GM23338 (cell line): ENCODE measurements at regions not wholly inside any gene's neighbourhood (a gene's known extent, or its start where the extent isn't known, plus 50 kb on each side); places are given as distances from the start of the nearest gene placed in this dataset.

Experiments
- POLR2AphosphoS5 ChIP-seq: IDR thresholded peaks from 2 replicates; pipeline ENCODE4 v1.6.1; 2016; ENCODE audit warnings: antibody characterized with exemption, low read depth
- TF ChIP-seq, protein P1 (sequence below), 2 experiments: fragments of 200-600 bp in 1 of 2; sonication (generic) in 1 of 2; conservative IDR thresholded peaks; 2 replicates each; pipeline versions ENCODE4 v1.5.1 to v1.6.1; 2016 to 2017; ENCODE audit warnings: antibody characterized with exemption in 2 of 2, low read depth in 2 of 2, mild to moderate bottlenecking in 2 of 2, moderate library complexity in 1 of 2

DNA sequence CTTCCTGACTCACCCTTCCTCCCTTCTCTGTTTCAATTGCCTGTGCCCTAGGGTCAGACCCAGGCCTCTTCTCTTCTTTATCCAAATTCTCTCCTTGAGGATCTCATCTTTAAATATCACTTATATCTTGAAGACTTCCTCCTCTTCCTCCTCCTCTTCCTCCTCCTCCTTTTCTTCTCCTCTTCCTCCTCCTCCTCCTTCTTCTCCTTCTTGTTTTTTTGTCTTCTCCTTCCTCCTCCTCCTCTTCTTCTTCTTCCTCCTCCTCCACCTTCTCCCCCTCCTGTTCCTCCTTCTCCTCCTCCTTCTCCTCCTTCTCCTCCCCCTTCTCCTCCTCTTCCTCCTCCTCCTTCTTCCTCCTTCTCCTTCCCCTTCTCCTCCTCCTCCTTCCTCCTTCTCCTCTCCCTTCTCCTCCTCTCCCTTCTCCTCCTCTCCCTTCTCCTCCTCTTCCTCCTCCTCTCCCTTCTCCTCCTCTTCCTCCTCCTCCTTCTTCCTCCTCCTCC lies 127.6 kb upstream of the AKIRIN2 start:
- no peak for TF ChIP-seq POLR2AphosphoS5
- TF ChIP-seq, protein P1, sequence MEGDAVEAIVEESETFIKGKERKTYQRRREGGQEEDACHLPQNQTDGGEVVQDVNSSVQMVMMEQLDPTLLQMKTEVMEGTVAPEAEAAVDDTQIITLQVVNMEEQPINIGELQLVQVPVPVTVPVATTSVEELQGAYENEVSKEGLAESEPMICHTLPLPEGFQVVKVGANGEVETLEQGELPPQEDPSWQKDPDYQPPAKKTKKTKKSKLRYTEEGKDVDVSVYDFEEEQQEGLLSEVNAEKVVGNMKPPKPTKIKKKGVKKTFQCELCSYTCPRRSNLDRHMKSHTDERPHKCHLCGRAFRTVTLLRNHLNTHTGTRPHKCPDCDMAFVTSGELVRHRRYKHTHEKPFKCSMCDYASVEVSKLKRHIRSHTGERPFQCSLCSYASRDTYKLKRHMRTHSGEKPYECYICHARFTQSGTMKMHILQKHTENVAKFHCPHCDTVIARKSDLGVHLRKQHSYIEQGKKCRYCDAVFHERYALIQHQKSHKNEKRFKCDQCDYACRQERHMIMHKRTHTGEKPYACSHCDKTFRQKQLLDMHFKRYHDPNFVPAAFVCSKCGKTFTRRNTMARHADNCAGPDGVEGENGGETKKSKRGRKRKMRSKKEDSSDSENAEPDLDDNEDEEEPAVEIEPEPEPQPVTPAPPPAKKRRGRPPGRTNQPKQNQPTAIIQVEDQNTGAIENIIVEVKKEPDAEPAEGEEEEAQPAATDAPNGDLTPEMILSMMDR (conservative IDR thresholded peaks at IDR 0.05; ENCODE audit: low read depth in 2 of 2): no peak
